Aorta (tissue), 5 donors: ENCODE measurements at regions not wholly inside any gene's neighbourhood (a gene's known extent, or its start where the extent isn't known, plus 50 kb on each side); places are given as distances from the start of the nearest gene placed in this dataset.

Experiments
- ATAC-seq: fragments of 200-7000 bp; cut with Tn5 transposase; one replicate; pipeline ENCODE4 v1.9.1; 2022; ENCODE audit warnings: moderate library complexity; ENCODE audit not compliant: low FRiP score
- DNase-seq, 2 donors: peaks; one replicate each; pipeline ENCODE4 v3.0.0-alpha.2; 2020
- H3K27ac ChIP-seq, 2 donors: one replicate each; pipeline ENCODE4 v1.5.1; 2013; ENCODE audit warnings: low read length in 2 of 2, mild to moderate bottlenecking in 2 of 2, moderate library complexity in 2 of 2, control low read depth in 1 of 2, inconsistent platforms in 1 of 2, low read depth in 1 of 2
- H3K27me3 ChIP-seq, 2 donors: one replicate each; pipeline ENCODE4 v1.6.1; 2013; ENCODE audit warnings: control low read depth in 1 of 2, low read length in 1 of 2, mild to moderate bottlenecking in 1 of 2, moderate library complexity in 1 of 2; ENCODE audit not compliant: insufficient read depth in 2 of 2, control insufficient read depth in 1 of 2
- H3K36me3 ChIP-seq, 2 donors: one replicate each; pipeline ENCODE4 v1.6.1; 2013; ENCODE audit warnings: control low read depth in 1 of 2, low read length in 1 of 2, mild to moderate bottlenecking in 1 of 2; ENCODE audit not compliant: insufficient read depth in 2 of 2, control insufficient read depth in 1 of 2
- H3K4me1 ChIP-seq, 2 donors: one replicate each; pipeline ENCODE4 v1.6.1; 2013; ENCODE audit warnings: low read length in 2 of 2, control low read depth in 1 of 2, mild to moderate bottlenecking in 1 of 2, moderate library complexity in 1 of 2; ENCODE audit not compliant: insufficient read depth in 2 of 2, control insufficient read depth in 1 of 2
- H3K4me3 ChIP-seq, 2 donors: one replicate each; pipeline ENCODE4 v1.5.1; 2013; ENCODE audit warnings: low read length in 2 of 2, control low read depth in 1 of 2, mild to moderate bottlenecking in 1 of 2
- H3K9me3 ChIP-seq: one replicate; pipeline ENCODE4 v1.6.1; 2013; ENCODE audit warnings: mild to moderate bottlenecking, low read length; ENCODE audit not compliant: control insufficient read depth
- WGBS, 2 donors: extraction: QIAGEN DNeasy Blood & Tissue Kit; methylation state at CpG; one replicate each; pipeline ENCODE4 v1.1.7; 2013; 5-methylcytosine and 5-hydroxymethylcytosine counted together
- intact Hi-C, 2 donors: fragments of 100-400 bp; cut with DNase I; formaldehyde crosslinking; loops; one replicate each; pipeline versions ENCODE4 v1.14.2 to v1.15.0; 2022
- donor health status: healthy with polysubstance abuse.
- donor health status: Bipolar disorder and iron deficiency.
- donor health status: DM: no; HTN: no; CAD: no.
- donor health status: DM: no; HTN: no; CAD: no.
- donor health status: DM: yes; HTN: yes; CAD: no.

GRCh38 chr13:70424428-70424827, 316.2 kb upstream of the KLHL1 start:
- WGBS, 2 donors, result 72 to 75% methylated on average over 7 of the region's 7 CpGs
- no peak overlapping the region for H3K4me3 ChIP-seq
- no peaks in the 10 kb centered on the region for H3K9me3 ChIP-seq
- intact Hi-C loops, result no loop called here
- no peak overlapping the region for H3K27ac ChIP-seq
- H3K4me1 ChIP-seq, result no peaks in the 10 kb centered on the region
- no peaks in the 10 kb centered on the region for H3K36me3 ChIP-seq
- ATAC-seq (no peak), DNase-seq (no peak)
- no peaks in the 10 kb centered on the region for H3K27me3 ChIP-seq

- Histone ChIP-seq H3K4me1 (no peaks in the 10 kb centered on the region), H3K36me3 (no peaks in the 10 kb centered on the region), H3K27me3 (no peaks in the 10 kb centered on the region), H3K27ac (no peak overlapping the region), H3K4me3 (no peak overlapping the region), H3K9me3 (no peaks in the 10 kb centered on the region)
- ATAC-seq, result no peak
- intact Hi-C loops, result no loop called here
- no peak for DNase-seq
Observed at GRCh38 chr13:70415136-70415535, 306.9 kb upstream of the KLHL1 start.

GRCh38 chr13:70408865-70409264, 300.6 kb upstream of the KLHL1 start:
- 91 to 95% methylated on average over 1 of the region's 1 CpG for WGBS, 2 donors
- no peaks in the 10 kb centered on the region for H3K9me3 ChIP-seq
- no peak for ATAC-seq
- no peaks in the 10 kb centered on the region for H3K4me1 ChIP-seq
- H3K4me3 ChIP-seq, result no peak overlapping the region
- H3K27me3 ChIP-seq, result no peaks in the 10 kb centered on the region
- H3K27ac ChIP-seq, result no peak overlapping the region
- no peak for DNase-seq
- no peaks in the 10 kb centered on the region for H3K36me3 ChIP-seq
- intact Hi-C loops, result no loop called here

- no peak for DNase-seq
- H3K36me3 ChIP-seq, result no peaks in the 10 kb centered on the region
Observed at GRCh38 chr13:70407486-70407885, 299.2 kb upstream of the KLHL1 start.

GRCh38 chr13:70405266-70405665, 297.0 kb upstream of the KLHL1 start:
- 52 to 57% methylated on average over 4 of the region's 4 CpGs for whole genome bisulfite sequencing, 2 donors
- ATAC-seq, result no peak
- Histone ChIP-seq H3K27me3 (no peaks in the 10 kb centered on the region), H3K36me3 (no peaks in the 10 kb centered on the region), H3K4me3 (no peak overlapping the region), H3K27ac (no peak overlapping the region), H3K4me1 (no peaks in the 10 kb centered on the region), H3K9me3 (no peaks in the 10 kb centered on the region)
- intact Hi-C loops, result no loop called here
- no peak for DNase-seq

More at GRCh38 chr13:70407486-70407885, 299.2 kb upstream of the KLHL1 start:
- Histone ChIP-seq H3K27me3 (no peaks in the 10 kb centered on the region), H3K4me3 (no peak overlapping the region), H3K27ac (no peak overlapping the region), H3K4me1 (no peaks in the 10 kb centered on the region), H3K9me3 (no peaks in the 10 kb centered on the region)
- intact Hi-C loops, result no loop called here
- no peak for ATAC-seq
- WGBS, 2 donors, result 58 to 67% methylated on average over 1 of the region's 1 CpG

- Histone ChIP-seq H3K9me3 (no peaks in the 10 kb centered on the region), H3K27ac (no peak overlapping the region), H3K36me3 (no peaks in the 10 kb centered on the region), H3K27me3 (no peaks in the 10 kb centered on the region), H3K4me3 (no peak overlapping the region), H3K4me1 (no peaks in the 10 kb centered on the region)
- ATAC-seq, result no peak
- intact Hi-C loops, result no loop called here
- no peak for DNase-seq
Observed at GRCh38 chr13:70394031-70394548, 285.8 kb upstream of the KLHL1 start.

- intact Hi-C loops, result no loop called here
- 37 to 41% methylated on average over 3 of the region's 3 CpGs for WGBS, 2 donors
- ATAC-seq, result no peak
Observed at GRCh38 chr13:70391678-70392077, 283.4 kb upstream of the KLHL1 start.

GRCh38 chr13:70390968-70391367, 282.7 kb upstream of the KLHL1 start:
- 73 to 75% methylated on average over 3 of the region's 3 CpGs for WGBS, 2 donors
- Histone ChIP-seq H3K36me3 (no peaks in the 10 kb centered on the region), H3K4me3 (no peak overlapping the region), H3K4me1 (no peaks in the 10 kb centered on the region), H3K27ac (no peak overlapping the region), H3K9me3 (peaks cover 1% of the 10 kb centered on the region), H3K27me3 (no peaks in the 10 kb centered on the region)
- DNase-seq (no peak), ATAC-seq (no peak)
- intact Hi-C loops, result no loop called here

More at GRCh38 chr13:70391678-70392077, 283.4 kb upstream of the KLHL1 start:
- peaks cover 1% of the 10 kb centered on the region for H3K9me3 ChIP-seq
- DNase-seq, result no peak
- no peaks in the 10 kb centered on the region for H3K4me1 ChIP-seq
- no peaks in the 10 kb centered on the region for H3K36me3 ChIP-seq
- no peak overlapping the region for H3K4me3 ChIP-seq
- no peak overlapping the region for H3K27ac ChIP-seq
- no peaks in the 10 kb centered on the region for H3K27me3 ChIP-seq

- Histone ChIP-seq H3K9me3 (peaks cover 1% of the 10 kb centered on the region), H3K27ac (no peak overlapping the region), H3K4me3 (no peak overlapping the region), H3K4me1 (no peaks in the 10 kb centered on the region), H3K36me3 (no peaks in the 10 kb centered on the region), H3K27me3 (no peaks in the 10 kb centered on the region)
- no peak for DNase-seq
- intact Hi-C loops, result no loop called here
- WGBS, 2 donors, result 72 to 74% methylated on average over 3 of the region's 3 CpGs
- ATAC-seq, result no peak
Observed at GRCh38 chr13:70390064-70390463, 281.8 kb upstream of the KLHL1 start.
